ENCODE measurements at regions not wholly inside any gene's neighbourhood (a gene's known extent, or its start where the extent isn't known, plus 50 kb on each side); places are given as distances from the start of the nearest gene placed in this dataset.

- no peak for TF ChIP-seq POLR2A (IDR thresholded peaks at IDR 0.05; ENCODE audit: low read depth, low read length)
- no peak for TF ChIP-seq POLR2AphosphoS5 (IDR thresholded peaks at IDR 0.05; ENCODE audit: low read depth, low read length)
- TF ChIP-seq TAF1 (IDR thresholded peaks at IDR 0.05; ENCODE audit: borderline replicate concordance, low read depth, low read length): no peak
These were observed 366.6 kb downstream of the GBE1 start for GRCh38 chr3:81394651-81395524.
